GM21360 (cell line): ENCODE measurements at regions not wholly inside any gene's neighbourhood (a gene's known extent, or its start where the extent isn't known, plus 50 kb on each side); places are given as distances from the start of the nearest gene placed in this dataset.
"Not testable (repeated sequence)": the region's sequence is repeated elsewhere in the genome, so short reads cannot be mapped to it uniquely, and the experiment has no call there.

Experiments
- ATAC-seq: cut with Tn5 transposase; IDR thresholded peaks from one replicate; pipeline ENCODE4 v1.9.1; 2021; ENCODE audit warnings: mild to moderate bottlenecking, moderate library complexity; ENCODE audit not compliant: unreplicated experiment

- no peak for ATAC-seq
These were observed 224.7 kb downstream of the ZIC5 start for GRCh38 chr13:99746637-99747402.

- no peak for ATAC-seq
These were observed 228.5 kb downstream of the ZIC5 start for GRCh38 chr13:99743094-99743493.

DNA sequence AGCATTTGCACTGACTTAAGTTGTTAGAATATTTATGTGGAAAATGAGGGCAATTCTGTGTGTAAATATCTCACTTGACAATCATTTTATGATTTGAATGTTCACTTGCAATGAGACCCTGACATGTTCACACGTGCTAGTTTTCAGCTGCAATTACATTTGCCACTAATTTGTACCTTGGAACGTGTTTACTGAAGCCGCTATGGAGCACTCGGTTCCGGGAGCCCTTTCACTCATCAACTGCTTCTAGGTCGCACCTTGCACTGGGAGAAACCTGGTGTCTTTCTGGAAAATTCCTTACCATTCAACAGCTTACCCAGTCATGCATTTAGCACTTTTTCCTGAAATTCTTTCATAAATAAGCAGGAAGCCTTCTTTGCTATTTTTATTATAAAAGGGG lies 229.6 kb downstream of the ZIC5 start:
- ATAC-seq: no peak

DNA sequence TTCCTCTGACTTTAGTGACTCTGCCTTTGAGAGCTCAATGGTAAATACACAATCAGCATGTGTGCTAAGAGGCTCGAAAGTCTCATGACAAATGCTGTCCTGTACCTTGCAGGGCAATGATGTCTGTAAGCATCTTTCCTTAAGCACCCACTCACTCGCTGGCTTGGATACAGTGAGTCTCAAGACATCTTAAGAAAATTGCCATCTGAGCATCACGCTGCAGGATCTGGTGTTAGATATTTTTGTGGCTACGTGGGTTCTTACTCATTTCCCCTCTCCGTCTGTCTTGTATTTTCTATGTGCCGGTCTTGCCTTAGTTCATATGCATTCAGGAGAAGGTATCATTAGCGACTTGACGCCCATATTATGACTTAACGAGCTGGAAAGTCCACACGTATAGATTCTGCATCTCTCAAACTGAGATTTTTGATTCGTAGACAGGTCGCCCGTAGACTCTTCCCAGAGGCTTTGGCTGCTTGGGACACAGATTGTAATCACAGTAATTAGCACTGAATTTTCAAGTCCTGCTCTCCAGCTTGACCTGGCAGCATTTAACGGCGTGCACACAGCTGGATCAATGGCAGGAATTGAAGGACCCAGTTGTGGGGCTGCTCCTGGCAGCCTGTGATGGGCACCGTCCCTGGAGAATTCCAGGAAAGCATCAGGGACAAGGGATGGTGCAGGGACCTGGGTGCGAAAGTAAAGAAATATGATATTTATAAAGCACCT lies 231.2 kb downstream of the ZIC5 start:
- ATAC-seq: no peak

DNA sequence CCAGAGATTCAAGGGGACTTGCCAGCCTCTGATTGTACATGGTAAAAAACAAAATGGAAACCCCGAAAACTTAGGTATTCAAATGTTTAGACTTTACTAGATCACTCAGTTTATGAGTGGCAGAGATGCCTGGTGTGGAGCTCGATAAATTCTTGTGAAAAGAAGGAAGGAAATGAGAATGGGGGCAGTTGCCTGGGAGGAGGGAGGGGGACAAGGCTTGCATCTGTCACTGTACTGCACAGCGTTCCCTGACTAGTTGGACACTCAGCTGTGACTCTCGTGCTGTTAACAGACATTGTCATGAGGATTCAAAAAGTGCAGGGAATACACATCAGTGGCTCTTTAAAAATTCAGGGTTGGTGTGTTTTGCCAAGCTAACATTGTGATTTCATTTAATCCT lies 232.9 kb downstream of the ZIC5 start:
- no peak for ATAC-seq

DNA sequence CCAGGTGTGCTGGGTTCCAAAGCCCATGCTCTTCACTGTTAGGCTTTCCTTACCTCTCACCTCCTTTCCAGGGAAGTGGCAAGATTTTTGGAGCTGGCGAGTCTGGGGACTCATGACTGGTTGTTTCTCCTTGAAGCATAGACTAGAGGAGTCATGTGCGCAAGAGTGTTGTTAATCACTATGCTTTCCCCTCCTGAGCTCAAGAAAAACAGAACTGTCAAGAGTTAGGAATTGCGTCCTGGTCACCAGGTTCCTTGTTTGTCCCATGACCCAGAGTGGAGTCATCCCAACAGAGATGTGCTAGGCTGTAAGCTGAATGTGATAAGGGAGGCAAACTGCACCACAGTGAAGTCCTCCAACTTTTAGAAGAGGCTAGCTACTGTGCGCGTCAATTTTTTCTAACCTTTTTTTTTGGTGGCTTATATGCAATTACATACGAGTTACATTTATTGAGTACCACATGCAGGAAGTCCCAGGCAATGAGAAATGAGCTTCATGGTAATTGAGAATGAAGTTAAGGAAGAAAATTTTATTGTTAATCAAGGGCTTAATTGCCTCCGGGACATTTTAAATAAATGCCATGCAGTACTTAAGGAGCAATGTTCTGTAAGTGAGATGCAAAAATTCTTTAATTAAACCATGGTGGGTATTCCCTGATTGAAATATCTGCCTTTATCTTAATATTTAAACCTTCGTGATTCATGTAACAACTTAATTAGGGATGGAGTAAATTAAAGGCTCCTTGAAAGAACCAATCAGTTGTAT lies 233.9 kb downstream of the ZIC5 start:
- ATAC-seq: no peak

GRCh38 chr13:99736541-99736940 lies 235.0 kb downstream of the ZIC5 start:
- no peak for ATAC-seq

- no peak for ATAC-seq
These were observed 232.9 kb downstream of the TM9SF2 start for GRCh38 chr13:99734013-99734693.

DNA sequence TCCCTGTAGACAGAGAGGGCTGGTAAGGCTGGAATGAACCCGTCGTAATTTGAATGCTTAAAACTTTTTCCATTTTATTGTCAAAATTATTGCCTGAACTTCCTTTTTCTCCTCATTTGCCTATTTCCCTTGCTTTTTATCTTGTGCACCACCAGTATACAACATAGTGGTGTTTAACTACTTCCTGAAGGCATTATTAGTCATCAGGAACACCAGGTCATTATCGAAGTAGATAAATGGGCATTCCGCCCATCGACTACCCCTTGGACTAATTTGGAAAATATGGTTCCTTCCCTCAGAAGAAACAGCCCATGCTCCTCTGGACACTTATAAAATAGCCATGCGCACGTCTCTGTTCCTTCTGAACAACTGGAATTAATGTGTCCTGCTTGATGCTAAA lies 232.1 kb downstream of the TM9SF2 start:
- no peak for ATAC-seq

DNA sequence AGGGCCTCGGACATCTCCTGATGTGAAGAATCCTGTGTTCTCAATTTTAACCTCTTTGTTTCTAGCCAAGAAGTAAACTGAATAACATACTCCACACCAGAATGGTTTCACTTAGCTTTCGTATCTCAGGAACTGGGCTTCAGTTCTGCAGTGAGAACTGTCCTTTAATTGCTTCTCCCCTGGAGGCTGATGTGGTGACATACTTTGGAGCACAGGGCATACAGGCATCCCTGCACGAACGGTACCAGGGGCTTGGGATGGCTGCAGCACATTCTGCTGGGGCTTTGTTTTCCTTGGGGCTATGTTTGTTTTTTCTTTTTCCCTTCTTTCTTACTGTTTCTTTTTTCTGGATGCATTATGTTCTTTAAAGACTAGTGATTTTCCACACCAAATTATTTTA lies 230.5 kb downstream of the TM9SF2 start:
- no peak for ATAC-seq

- no peak for ATAC-seq
These were observed 229.1 kb downstream of the TM9SF2 start for GRCh38 chr13:99730403-99730802.

DNA sequence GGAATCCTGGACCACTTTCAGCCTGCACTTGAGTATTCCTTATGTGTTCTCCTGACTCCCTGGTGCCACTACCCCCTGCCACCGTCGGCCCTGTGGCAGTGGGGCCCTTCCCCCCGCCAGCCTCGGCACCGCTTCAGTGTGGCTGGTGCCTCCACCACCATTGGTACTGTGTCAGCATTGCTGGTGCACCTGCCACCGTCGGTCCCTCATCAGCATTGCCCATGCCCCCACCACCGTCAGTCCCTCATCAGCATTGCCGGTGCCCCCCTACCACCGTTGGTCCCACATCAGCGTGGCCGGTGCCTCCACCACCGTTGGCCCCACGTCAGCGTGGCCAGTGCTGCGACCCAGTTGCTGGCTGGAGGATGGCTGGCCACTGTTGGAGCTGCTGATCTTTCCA lies 228.5 kb downstream of the TM9SF2 start:
- ATAC-seq: no peak

DNA sequence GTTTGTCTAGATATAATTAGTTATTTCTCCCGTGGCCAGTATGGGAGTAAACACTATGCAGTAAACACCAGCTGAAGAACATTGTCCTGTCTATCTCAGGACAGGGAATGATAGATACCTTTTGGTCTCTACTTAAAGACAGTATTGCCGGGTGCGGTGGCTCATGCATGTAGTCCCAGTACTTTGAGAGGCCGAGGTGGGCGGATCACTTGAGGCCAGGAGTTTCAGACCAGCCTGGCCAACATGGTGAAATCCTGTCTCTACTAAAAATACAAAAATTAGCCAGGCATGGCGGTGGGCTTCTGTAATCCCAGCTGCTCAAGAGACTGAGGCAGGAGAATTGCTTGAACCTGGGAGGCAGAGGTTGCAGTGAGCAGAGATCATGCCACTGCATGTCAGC lies 226.4 kb downstream of the TM9SF2 start:
- not testable (repeated sequence) for ATAC-seq

GRCh38 chr13:99726282-99726894 lies 225.1 kb downstream of the TM9SF2 start:
- ATAC-seq: no peak

DNA sequence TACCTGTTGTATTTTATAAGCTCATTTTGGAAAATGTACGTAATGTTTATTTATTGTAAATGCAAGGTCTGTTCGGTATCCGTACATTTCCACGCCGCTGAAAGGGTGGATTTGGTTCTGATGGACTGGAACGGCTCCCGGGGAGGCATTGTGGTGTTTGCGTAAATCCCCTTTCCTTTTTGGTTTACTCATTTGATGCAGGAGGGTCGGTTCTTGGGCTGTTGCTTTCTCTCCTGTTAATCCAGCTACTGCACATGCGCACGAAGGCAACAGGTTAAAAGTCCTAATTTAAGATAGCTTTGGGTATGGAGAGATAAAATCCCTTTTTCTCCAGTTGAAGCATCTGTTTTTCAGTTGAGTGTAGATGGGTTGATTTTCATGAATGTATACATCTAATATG lies 224.4 kb downstream of the TM9SF2 start:
- no peak for ATAC-seq

DNA sequence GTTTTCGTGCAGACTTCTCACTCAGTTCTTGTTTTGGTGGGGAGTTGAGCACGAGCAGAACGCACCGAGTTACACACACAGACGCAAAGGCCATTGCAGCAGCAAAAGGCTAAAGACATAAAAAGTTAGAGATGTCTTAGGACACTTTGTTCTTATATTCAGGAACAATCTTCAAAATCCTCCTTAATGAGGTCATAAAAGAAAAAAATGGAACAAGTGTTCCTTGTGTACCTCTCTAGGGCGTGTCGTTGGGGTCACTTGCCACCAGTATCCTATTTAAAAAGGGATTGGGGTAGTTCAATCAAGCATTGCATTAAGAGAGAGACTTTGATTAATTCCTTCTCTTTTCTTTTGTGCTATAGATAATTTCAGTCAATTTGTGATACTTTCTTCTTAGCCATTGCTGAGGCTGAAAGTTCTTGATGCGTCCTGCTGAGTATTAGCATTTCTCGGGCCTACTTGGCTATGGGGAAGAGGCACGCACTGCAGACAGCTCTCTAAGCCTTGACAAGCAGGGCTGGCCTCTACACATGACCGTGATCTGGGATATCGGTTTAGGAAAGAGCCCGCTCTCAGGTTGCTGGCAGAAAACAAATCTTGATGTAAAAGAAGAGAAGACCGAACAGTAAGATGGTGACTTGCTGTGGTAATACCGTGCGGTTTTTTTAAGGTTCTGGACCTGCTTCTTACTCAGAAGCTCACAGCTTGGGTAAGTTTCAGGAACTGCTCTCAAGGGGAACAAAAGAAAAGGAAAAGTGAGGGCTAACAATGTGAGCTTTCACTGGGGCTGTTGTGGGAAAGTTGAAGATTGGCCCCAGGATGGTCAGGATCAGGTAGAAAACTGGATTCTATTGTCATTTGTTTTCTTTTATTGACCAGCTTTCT lies 223.6 kb downstream of the TM9SF2 start:
- ATAC-seq: no peak

GRCh38 chr13:99723878-99724277 lies 222.6 kb downstream of the TM9SF2 start:
- ATAC-seq: no peak

GRCh38 chr13:99722931-99723330 lies 221.7 kb downstream of the TM9SF2 start:
- ATAC-seq: no peak

GRCh38 chr13:99722338-99722818 lies 221.1 kb downstream of the TM9SF2 start:
- no peak for ATAC-seq
